Left lung (tissue), 4 donors: ENCODE measurements at regions not wholly inside any gene's neighbourhood (a gene's known extent, or its start where the extent isn't known, plus 50 kb on each side); places are given as distances from the start of the nearest gene placed in this dataset.

Experiments
- ATAC-seq: fragments of 200-7000 bp; cut with Tn5 transposase; one replicate; pipeline ENCODE4 v1.9.1; 2020; ENCODE audit warnings: moderate library complexity
- DNase-seq, 4 donors: peaks; one replicate each; pipeline ENCODE4 v3.0.0-alpha.2; 2013 to 2020
- H3K27ac ChIP-seq, 2 donors: fragments of 200-600 bp; sonication (generic) in 1 of 2; one replicate each; pipeline versions ENCODE4 v1.5.0 to v1.8.0; 2020 to 2021
- H3K27me3 ChIP-seq, 2 donors: fragments of 200-600 bp; sonication (generic) in 1 of 2; one replicate each; pipeline versions ENCODE4 v1.5.0 to v1.8.0; 2020 to 2021
- H3K36me3 ChIP-seq, 2 donors: fragments of 200-600 bp; sonication (generic) in 1 of 2; one replicate each; pipeline versions ENCODE4 v1.5.0 to v1.8.0; 2020 to 2021
- H3K4me1 ChIP-seq, 2 donors: fragments of 200-600 bp; one replicate each; pipeline ENCODE4 v1.8.0; 2021
- H3K4me3 ChIP-seq, 2 donors: fragments of 200-600 bp; sonication (generic) in 1 of 2; one replicate each; pipeline versions ENCODE4 v1.5.0 to v1.8.0; 2020 to 2021; ENCODE audit warnings: mild to moderate bottlenecking in 1 of 2
- H3K9me3 ChIP-seq, 2 donors: fragments of 200-600 bp; sonication (generic) in 1 of 2; one replicate each; pipeline versions ENCODE4 v1.5.0 to v1.8.0; 2020 to 2021
- intact Hi-C, 2 donors: fragments of 100-400 bp; cut with DNase I; formaldehyde crosslinking; loops; one replicate each; pipeline versions ENCODE4 v1.11.2 to v1.14.2; 2022
- TF ChIP-seq, protein P1 (sequence below), 2 donors: fragments of 200-600 bp; sonication (generic) in 1 of 2; IDR thresholded peaks; one replicate each; pipeline versions ENCODE4 v1.5.0 to v1.8.0; 2021; ENCODE audit warnings: antibody characterized with exemption in 2 of 2
- donor health status: DM: no; HTN: yes; CAD: no.
- donor health status: DM: no; HTN: no; CAD: no.

DNA sequence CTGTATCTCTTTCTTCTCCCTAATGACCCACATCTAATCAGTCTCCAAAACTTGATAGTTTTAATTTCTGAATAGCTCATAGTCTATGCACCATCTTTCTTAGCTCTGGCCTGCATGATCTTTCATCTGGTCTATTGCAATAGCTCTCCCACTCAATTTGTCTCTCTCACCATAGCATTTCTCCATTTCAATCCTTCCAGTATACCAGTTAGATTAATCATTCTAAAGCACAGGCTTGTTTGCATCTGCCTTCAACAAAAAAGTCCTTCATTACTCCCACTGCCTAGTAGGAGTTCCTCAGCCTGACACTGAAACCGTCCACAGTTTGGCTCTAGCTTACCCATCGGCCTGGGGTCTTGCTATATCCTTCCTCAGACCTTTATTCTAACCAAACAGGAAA is 344.9 kb downstream of the ENC1 start:
- H3K4me3 ChIP-seq: no peak overlapping the region
- intact Hi-C loops: no loop called here
- H3K4me1 ChIP-seq: peaks cover 0 to 4% of the 10 kb centered on the region in 2 donors
- ATAC-seq (no peak), DNase-seq (no peak)
- H3K36me3 ChIP-seq: no peaks in the 10 kb centered on the region
- TF ChIP-seq, protein P1, sequence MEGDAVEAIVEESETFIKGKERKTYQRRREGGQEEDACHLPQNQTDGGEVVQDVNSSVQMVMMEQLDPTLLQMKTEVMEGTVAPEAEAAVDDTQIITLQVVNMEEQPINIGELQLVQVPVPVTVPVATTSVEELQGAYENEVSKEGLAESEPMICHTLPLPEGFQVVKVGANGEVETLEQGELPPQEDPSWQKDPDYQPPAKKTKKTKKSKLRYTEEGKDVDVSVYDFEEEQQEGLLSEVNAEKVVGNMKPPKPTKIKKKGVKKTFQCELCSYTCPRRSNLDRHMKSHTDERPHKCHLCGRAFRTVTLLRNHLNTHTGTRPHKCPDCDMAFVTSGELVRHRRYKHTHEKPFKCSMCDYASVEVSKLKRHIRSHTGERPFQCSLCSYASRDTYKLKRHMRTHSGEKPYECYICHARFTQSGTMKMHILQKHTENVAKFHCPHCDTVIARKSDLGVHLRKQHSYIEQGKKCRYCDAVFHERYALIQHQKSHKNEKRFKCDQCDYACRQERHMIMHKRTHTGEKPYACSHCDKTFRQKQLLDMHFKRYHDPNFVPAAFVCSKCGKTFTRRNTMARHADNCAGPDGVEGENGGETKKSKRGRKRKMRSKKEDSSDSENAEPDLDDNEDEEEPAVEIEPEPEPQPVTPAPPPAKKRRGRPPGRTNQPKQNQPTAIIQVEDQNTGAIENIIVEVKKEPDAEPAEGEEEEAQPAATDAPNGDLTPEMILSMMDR (IDR thresholded peaks at IDR 0.05): no peak
- H3K9me3 ChIP-seq: no peaks in the 10 kb centered on the region
- no peak overlapping the region for H3K27ac ChIP-seq
- H3K27me3 ChIP-seq: no peaks in the 10 kb centered on the region

DNA sequence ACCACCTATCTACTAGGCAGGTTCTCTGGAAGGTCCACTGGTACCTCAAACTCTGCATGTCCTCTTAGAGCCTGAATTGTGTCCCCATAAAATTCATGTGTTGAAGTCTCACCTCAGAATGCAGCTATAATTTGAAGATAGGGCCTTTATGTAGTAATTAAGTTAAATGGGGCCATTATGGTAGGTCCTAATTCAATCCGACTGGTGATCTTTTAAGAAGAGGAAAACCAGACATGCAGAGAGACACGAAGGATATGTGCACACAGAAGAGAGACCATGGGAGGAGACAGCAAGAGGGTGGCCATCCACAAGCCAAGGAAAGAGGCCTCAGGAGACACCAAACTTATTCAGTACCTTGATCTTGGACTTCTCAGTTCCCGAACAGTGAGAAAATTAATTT is 345.4 kb downstream of the ENC1 start:
- no peak for ATAC-seq
- DNase-seq: no peak
- Histone ChIP-seq H3K27me3 (no peaks in the 10 kb centered on the region), H3K36me3 (no peaks in the 10 kb centered on the region), H3K4me3 (no peak overlapping the region), H3K9me3 (no peaks in the 10 kb centered on the region), H3K4me1 (peaks cover 0 to 4% of the 10 kb centered on the region in 2 donors), H3K27ac (no peak overlapping the region)
- TF ChIP-seq, protein P1 (IDR thresholded peaks at IDR 0.05): no peak
- intact Hi-C loops: no loop called here

DNA sequence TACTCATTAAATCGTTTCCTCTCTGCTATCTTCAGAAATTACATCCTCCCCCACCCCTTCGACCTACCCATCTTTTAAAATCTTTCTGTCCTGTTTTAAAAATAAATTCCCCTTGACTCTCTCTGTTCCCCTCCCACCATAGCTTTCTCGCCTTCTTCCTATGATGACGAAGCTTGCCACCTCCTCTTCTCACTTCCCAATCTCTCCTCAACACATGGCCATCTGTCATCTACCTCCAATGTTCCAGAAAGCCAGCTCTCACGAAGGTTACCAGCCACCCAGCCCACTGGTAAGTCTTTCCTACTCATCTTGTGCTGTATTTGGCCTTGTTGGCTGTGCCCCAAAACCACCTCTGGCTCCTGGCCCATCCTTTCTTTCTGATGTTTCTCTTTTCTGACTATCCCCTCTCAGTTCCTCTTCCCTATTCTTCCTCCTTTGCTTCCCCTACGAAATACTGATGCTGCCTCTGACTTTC is 346.3 kb downstream of the ENC1 start:
- intact Hi-C loops: no loop called here
- no peak overlapping the region for H3K4me3 ChIP-seq
- TF ChIP-seq, protein P1 (IDR thresholded peaks at IDR 0.05): no peak
- no peak for ATAC-seq
- H3K27me3 ChIP-seq: no peaks in the 10 kb centered on the region
- H3K36me3 ChIP-seq: no peaks in the 10 kb centered on the region
- H3K9me3 ChIP-seq: no peaks in the 10 kb centered on the region
- no peak for DNase-seq
- H3K27ac ChIP-seq: no peak overlapping the region
- peaks cover 0 to 5% of the 10 kb centered on the region in 2 donors for H3K4me1 ChIP-seq

DNA sequence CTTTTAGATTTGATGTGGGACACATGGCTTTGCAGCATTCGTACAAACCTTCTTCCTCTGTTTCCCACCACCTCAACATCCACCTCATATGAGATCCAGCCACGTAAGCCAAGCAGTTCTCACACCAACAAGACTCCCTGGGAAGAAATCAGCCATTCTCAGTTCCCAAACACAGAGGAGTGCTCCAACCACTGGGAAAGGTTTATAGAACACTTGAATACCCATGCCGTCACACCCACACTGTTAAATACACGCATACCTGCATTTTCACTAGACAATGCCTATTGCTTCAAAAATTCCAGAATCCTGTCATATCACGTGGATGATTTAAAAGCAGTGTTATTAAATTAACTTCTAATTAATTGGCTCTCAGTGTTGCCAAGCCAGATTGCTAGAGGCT is 347.3 kb downstream of the ENC1 start:
- intact Hi-C loops: no loop called here
- TF ChIP-seq, protein P1 (IDR thresholded peaks at IDR 0.05): no peak
- H3K27me3 ChIP-seq: no peaks in the 10 kb centered on the region
- peaks cover 0 to 7% of the 10 kb centered on the region in 2 donors for H3K4me1 ChIP-seq
- no peaks in the 10 kb centered on the region for H3K9me3 ChIP-seq
- no peak overlapping the region for H3K4me3 ChIP-seq
- no peak for ATAC-seq
- no peak overlapping the region for H3K27ac ChIP-seq
- no peak for DNase-seq
- no peaks in the 10 kb centered on the region for H3K36me3 ChIP-seq

DNA sequence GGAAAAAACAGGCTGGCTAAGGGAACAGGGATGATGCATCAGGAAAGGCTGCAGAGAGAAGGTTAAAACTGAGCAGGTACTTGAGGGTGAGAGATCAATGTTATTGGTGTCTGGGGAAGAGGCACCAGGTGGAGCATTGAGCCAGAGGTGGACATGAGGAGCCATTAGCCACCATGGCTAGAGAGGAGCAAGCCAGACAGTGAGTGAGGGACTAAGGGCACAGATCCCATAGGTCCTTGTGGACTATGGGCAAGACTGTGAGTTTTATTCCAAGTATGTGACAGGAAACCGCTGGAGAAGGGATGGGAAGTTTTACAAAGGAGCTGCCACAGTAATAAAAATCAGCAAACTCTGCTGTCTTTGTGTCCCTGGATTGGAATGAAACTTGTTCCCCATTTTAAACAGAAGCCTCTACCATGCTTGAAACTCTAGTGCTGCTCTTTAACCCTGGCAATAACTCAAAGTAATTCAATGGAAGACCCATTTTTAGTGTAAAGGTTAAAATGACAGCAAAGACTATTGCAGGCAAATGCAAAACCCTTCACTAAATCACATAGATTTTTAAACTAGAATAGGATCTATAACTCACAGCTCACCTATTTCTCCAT is 349.8 kb downstream of the ENC1 start:
- H3K27ac ChIP-seq: no peak overlapping the region
- H3K36me3 ChIP-seq: no peaks in the 10 kb centered on the region
- no peaks in the 10 kb centered on the region for H3K27me3 ChIP-seq
- TF ChIP-seq, protein P1 (IDR thresholded peaks at IDR 0.05): no peak
- H3K4me1 ChIP-seq: peaks cover 0 to 11% of the 10 kb centered on the region in 2 donors
- no peak overlapping the region for H3K4me3 ChIP-seq
- intact Hi-C loops: no loop called here
- H3K9me3 ChIP-seq: no peaks in the 10 kb centered on the region
- ATAC-seq (no peak), DNase-seq (no peak)
